ENCODE measurements at regions not wholly inside any gene's neighbourhood (a gene's known extent, or its start where the extent isn't known, plus 50 kb on each side); places are given as distances from the start of the nearest gene placed in this dataset.

DNA sequence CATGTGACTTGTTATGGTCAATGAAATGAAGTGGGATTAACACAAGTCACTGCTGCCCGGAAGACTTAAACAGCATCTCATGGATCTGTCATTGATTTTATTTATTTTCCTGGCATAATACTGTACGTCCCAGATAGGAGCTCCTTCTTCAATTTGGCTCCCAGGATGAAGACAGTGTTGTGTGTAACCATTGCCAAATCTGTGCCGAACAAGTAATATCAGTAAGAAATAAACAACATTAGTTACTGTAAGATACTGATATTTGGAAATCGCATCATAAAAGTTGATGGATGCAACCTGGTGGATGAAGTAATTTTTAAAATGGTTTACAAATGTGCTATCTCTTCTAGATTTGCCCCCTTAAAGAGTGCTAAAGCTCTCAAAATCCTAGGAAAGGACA lies 419.0 kb upstream of the MMADHC start:
- Histone ChIP-seq H3K9ac (ENCODE audit: insufficient read depth, low read length) (no peak overlapping the region), H3K4me1 (ENCODE audit: control insufficient read depth, extremely low read depth, insufficient read depth, low read length) (no peaks in the 10 kb centered on the region), H4K20me1 (ENCODE audit: control insufficient read depth, extremely low read depth, insufficient read depth, low read length) (no peaks in the 10 kb centered on the region), H3K4me2 (ENCODE audit: extremely low read depth, insufficient read depth, low read length) (no peak overlapping the region), H3K36me3 (ENCODE audit: control insufficient read depth, insufficient read depth, low read length) (no peaks in the 10 kb centered on the region), H2AFZ (ENCODE audit: low read length) (no peak overlapping the region), H3K79me2 (ENCODE audit: control insufficient read depth, insufficient read depth, low read length) (no peaks in the 10 kb centered on the region), H3K9me3 (ENCODE audit: control insufficient read depth, insufficient read depth, low read depth, low read length) (no peaks in the 10 kb centered on the region), H3K27me3 (ENCODE audit: control insufficient read depth, insufficient read depth, low read length) (no peaks in the 10 kb centered on the region), H3K27ac (ENCODE audit: insufficient read depth, low read length) (no peak overlapping the region), H3K4me3 (replicated peaks in 1 of 4; ENCODE audit: control extremely low read depth in 1 of 4, insufficient read depth in 1 of 4, low read depth in 3 of 4, low read length in 4 of 4) (no peak overlapping the region)
- TF ChIP-seq, protein P1, sequence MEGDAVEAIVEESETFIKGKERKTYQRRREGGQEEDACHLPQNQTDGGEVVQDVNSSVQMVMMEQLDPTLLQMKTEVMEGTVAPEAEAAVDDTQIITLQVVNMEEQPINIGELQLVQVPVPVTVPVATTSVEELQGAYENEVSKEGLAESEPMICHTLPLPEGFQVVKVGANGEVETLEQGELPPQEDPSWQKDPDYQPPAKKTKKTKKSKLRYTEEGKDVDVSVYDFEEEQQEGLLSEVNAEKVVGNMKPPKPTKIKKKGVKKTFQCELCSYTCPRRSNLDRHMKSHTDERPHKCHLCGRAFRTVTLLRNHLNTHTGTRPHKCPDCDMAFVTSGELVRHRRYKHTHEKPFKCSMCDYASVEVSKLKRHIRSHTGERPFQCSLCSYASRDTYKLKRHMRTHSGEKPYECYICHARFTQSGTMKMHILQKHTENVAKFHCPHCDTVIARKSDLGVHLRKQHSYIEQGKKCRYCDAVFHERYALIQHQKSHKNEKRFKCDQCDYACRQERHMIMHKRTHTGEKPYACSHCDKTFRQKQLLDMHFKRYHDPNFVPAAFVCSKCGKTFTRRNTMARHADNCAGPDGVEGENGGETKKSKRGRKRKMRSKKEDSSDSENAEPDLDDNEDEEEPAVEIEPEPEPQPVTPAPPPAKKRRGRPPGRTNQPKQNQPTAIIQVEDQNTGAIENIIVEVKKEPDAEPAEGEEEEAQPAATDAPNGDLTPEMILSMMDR (conservative IDR thresholded peaks at IDR 0.05 in 1 of 2, IDR thresholded peaks at IDR 0.05 in 1 of 2; ENCODE audit: low read depth in 1 of 2, low read length in 2 of 2), result no peak
- no peak for TF ChIP-seq EZH2 (IDR thresholded peaks at IDR 0.05; ENCODE audit: low read length, missing control alignments)
- no peak for DNase-seq (ENCODE audit: low read depth in 2 of 2)

DNA sequence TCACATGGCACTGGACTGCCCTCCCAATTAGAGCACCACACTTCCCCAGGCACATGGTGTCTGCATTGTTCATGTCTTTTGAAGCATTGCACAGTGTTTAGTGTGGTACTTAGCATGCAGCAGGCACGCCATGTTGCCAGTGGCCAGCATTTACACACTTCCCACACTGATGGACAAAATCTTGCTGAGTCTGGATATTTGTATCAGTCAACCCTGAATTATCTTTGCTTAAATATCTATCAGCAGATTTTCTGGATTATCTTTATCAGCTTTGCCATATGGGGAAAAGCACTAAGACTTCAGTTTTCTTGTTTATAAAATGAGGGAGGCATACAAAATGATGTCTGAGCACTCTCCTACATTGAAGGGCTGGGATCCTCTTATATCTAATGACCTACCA lies 416.0 kb upstream of the MMADHC start:
- no peaks in the 10 kb centered on the region for H3K36me3 ChIP-seq (ENCODE audit: control insufficient read depth, insufficient read depth, low read length)
- no peak overlapping the region for H3K4me3 ChIP-seq (replicated peaks in 1 of 4; ENCODE audit: control extremely low read depth in 1 of 4, insufficient read depth in 1 of 4, low read depth in 3 of 4, low read length in 4 of 4)
- H3K4me1 ChIP-seq (ENCODE audit: control insufficient read depth, extremely low read depth, insufficient read depth, low read length), result no peaks in the 10 kb centered on the region
- H3K9me3 ChIP-seq (ENCODE audit: control insufficient read depth, insufficient read depth, low read depth, low read length), result no peaks in the 10 kb centered on the region
- H3K9ac ChIP-seq (ENCODE audit: insufficient read depth, low read length), result no peak overlapping the region
- H2AFZ ChIP-seq (ENCODE audit: low read length), result no peak overlapping the region
- H3K27ac ChIP-seq (ENCODE audit: insufficient read depth, low read length), result no peak overlapping the region
- H3K27me3 ChIP-seq (ENCODE audit: control insufficient read depth, insufficient read depth, low read length), result no peaks in the 10 kb centered on the region
- H3K4me2 ChIP-seq (ENCODE audit: extremely low read depth, insufficient read depth, low read length), result no peak overlapping the region
- H3K79me2 ChIP-seq (ENCODE audit: control insufficient read depth, insufficient read depth, low read length), result no peaks in the 10 kb centered on the region
- TF ChIP-seq EZH2 (IDR thresholded peaks at IDR 0.05; ENCODE audit: low read length, missing control alignments), result no peak
- TF ChIP-seq, protein P1 (conservative IDR thresholded peaks at IDR 0.05 in 1 of 2, IDR thresholded peaks at IDR 0.05 in 1 of 2; ENCODE audit: low read depth in 1 of 2, low read length in 2 of 2), result no peak
- DNase-seq (ENCODE audit: low read depth in 2 of 2), result no peak
- H4K20me1 ChIP-seq (ENCODE audit: control insufficient read depth, extremely low read depth, insufficient read depth, low read length), result no peaks in the 10 kb centered on the region

DNA sequence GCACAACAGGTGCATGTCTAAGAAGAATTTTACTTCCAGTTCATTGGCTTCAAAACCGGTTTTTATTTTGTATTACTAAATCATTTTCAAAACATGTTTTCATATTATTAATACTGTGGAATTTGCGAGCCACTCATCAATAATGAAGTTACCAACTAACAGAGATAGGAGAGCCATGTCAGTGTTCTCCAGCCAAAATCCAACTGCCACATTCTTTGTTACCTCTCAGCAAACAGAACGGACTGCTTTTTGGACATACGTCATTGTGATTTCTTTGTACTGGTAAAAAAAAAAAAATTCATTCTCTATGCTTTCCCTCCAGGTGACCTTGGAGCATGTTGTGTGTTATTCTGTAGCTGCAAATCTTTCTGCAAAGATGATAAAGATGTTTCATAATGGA lies 414.2 kb upstream of the MMADHC start:
- Histone ChIP-seq H3K36me3 (ENCODE audit: control insufficient read depth, insufficient read depth, low read length) (no peaks in the 10 kb centered on the region), H3K79me2 (ENCODE audit: control insufficient read depth, insufficient read depth, low read length) (no peaks in the 10 kb centered on the region), H4K20me1 (ENCODE audit: control insufficient read depth, extremely low read depth, insufficient read depth, low read length) (no peaks in the 10 kb centered on the region), H2AFZ (ENCODE audit: low read length) (no peak overlapping the region), H3K9ac (ENCODE audit: insufficient read depth, low read length) (no peak overlapping the region), H3K27ac (ENCODE audit: insufficient read depth, low read length) (no peak overlapping the region), H3K4me1 (ENCODE audit: control insufficient read depth, extremely low read depth, insufficient read depth, low read length) (no peaks in the 10 kb centered on the region), H3K27me3 (ENCODE audit: control insufficient read depth, insufficient read depth, low read length) (no peaks in the 10 kb centered on the region), H3K4me2 (ENCODE audit: extremely low read depth, insufficient read depth, low read length) (no peak overlapping the region), H3K9me3 (ENCODE audit: control insufficient read depth, insufficient read depth, low read depth, low read length) (no peaks in the 10 kb centered on the region), H3K4me3 (replicated peaks in 1 of 4; ENCODE audit: control extremely low read depth in 1 of 4, insufficient read depth in 1 of 4, low read depth in 3 of 4, low read length in 4 of 4) (no peak overlapping the region)
- no peak for DNase-seq (ENCODE audit: low read depth in 2 of 2)
- TF ChIP-seq EZH2 (IDR thresholded peaks at IDR 0.05; ENCODE audit: low read length, missing control alignments), result no peak
- TF ChIP-seq, protein P1 (conservative IDR thresholded peaks at IDR 0.05 in 1 of 2, IDR thresholded peaks at IDR 0.05 in 1 of 2; ENCODE audit: low read depth in 1 of 2, low read length in 2 of 2), result no peak

Measured in fibroblast of lung (primary cell).